Adrenal gland (tissue), 5 donors: ENCODE measurements at regions not wholly inside any gene's neighbourhood (a gene's known extent, or its start where the extent isn't known, plus 50 kb on each side); places are given as distances from the start of the nearest gene placed in this dataset.

Source experiments
- POLR2A ChIP-seq, 2 donors: fragments of 450-650 bp; IDR thresholded peaks; one replicate each; pipeline ENCODE4 v1.6.1; 2017; ENCODE audit warnings: antibody characterized with exemption in 2 of 2, mild to moderate bottlenecking in 2 of 2, moderate library complexity in 1 of 2
- TF ChIP-seq, protein P1 (sequence below), 6 experiments: fragments of 450-650 bp in 4 of 6; fragments of 200-600 bp in 2 of 6; sonication (generic) in 1 of 6; IDR thresholded peaks; 1 replicate in 5 of 6; 2 replicates in 1 of 6; pipeline versions ENCODE4 v1.5.1 to v1.8.0; 2016 to 2021; ENCODE audit warnings: antibody characterized with exemption in 6 of 6, mild to moderate bottlenecking in 2 of 6, moderate library complexity in 1 of 6
- donor health status: DM: no; HTN: no; CAD: no.

DNA sequence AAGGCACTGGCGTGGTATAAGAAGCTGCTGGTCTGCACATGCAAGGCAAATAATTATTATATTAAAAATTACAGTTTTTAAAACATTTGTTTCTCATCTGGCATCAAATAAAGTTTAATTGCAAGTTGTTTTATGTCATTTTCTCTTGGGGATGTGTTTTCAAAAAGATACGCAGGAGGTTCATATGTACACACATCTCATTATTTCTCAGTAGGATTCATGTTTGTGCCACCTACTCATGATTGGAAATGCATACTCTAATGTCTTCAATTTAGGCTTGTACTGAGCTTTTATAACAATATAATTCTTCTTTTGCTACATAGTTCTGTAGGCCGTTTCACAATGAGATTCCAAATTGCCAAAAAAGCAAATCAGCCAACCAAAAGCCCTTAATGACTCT, 244.2 kb upstream of the MEF2C start:
- TF ChIP-seq, protein P1, sequence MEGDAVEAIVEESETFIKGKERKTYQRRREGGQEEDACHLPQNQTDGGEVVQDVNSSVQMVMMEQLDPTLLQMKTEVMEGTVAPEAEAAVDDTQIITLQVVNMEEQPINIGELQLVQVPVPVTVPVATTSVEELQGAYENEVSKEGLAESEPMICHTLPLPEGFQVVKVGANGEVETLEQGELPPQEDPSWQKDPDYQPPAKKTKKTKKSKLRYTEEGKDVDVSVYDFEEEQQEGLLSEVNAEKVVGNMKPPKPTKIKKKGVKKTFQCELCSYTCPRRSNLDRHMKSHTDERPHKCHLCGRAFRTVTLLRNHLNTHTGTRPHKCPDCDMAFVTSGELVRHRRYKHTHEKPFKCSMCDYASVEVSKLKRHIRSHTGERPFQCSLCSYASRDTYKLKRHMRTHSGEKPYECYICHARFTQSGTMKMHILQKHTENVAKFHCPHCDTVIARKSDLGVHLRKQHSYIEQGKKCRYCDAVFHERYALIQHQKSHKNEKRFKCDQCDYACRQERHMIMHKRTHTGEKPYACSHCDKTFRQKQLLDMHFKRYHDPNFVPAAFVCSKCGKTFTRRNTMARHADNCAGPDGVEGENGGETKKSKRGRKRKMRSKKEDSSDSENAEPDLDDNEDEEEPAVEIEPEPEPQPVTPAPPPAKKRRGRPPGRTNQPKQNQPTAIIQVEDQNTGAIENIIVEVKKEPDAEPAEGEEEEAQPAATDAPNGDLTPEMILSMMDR (IDR thresholded peaks at IDR 0.05) = no peak
- TF ChIP-seq POLR2A (IDR thresholded peaks at IDR 0.05) = no peak
